Body of pancreas (tissue), 4 donors: ENCODE measurements at regions not wholly inside any gene's neighbourhood (a gene's known extent, or its start where the extent isn't known, plus 50 kb on each side); places are given as distances from the start of the nearest gene placed in this dataset.

ENCODE experiments used
- POLR2A ChIP-seq, 3 donors: fragments of 450-650 bp; IDR thresholded peaks; one replicate each; pipeline ENCODE4 v1.6.1; 2016; ENCODE audit warnings: antibody characterized with exemption in 3 of 3, mild to moderate bottlenecking in 2 of 3
- TF ChIP-seq, protein P1 (sequence below), 7 experiments: fragments of 450-650 bp in 4 of 7; fragments of 200-600 bp in 3 of 7; sonication (generic) in 3 of 7; IDR thresholded peaks; one replicate each; pipeline ENCODE4 v1.5.1; 2016 to 2019; ENCODE audit warnings: antibody characterized with exemption in 7 of 7

- TF ChIP-seq, protein P1, sequence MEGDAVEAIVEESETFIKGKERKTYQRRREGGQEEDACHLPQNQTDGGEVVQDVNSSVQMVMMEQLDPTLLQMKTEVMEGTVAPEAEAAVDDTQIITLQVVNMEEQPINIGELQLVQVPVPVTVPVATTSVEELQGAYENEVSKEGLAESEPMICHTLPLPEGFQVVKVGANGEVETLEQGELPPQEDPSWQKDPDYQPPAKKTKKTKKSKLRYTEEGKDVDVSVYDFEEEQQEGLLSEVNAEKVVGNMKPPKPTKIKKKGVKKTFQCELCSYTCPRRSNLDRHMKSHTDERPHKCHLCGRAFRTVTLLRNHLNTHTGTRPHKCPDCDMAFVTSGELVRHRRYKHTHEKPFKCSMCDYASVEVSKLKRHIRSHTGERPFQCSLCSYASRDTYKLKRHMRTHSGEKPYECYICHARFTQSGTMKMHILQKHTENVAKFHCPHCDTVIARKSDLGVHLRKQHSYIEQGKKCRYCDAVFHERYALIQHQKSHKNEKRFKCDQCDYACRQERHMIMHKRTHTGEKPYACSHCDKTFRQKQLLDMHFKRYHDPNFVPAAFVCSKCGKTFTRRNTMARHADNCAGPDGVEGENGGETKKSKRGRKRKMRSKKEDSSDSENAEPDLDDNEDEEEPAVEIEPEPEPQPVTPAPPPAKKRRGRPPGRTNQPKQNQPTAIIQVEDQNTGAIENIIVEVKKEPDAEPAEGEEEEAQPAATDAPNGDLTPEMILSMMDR (IDR thresholded peaks at IDR 0.05) = no peak
- TF ChIP-seq POLR2A (IDR thresholded peaks at IDR 0.05) = no peak
These were observed 362.8 kb downstream of the MRPS30 start for GRCh38 chr5:45171563-45171962.
